Astrocyte of the cerebellum (primary cell): ENCODE measurements at regions not wholly inside any gene's neighbourhood (a gene's known extent, or its start where the extent isn't known, plus 50 kb on each side); places are given as distances from the start of the nearest gene placed in this dataset.
A peak's percentile ranks its signal among the peaks of the same experiment; 100 is the strongest.

ENCODE experiments used
- DNase-seq: peaks from one replicate; pipeline ENCODE4 v3.0.0-alpha.2; 2011; ENCODE audit warnings: low read depth
- H3K4me3 ChIP-seq: 2 replicates; pipeline ENCODE4 v1.5.1; 2011; ENCODE audit warnings: mild to moderate bottlenecking, low read depth, low read length, moderate library complexity
- in situ Hi-C: cut with HindIII; loops from 2 replicates; pipeline ENCODE4 v1.10.0; 2017; ENCODE audit warnings: low sequenced_read_pairs
- TF ChIP-seq, protein P1 (sequence below): IDR thresholded peaks from 2 replicates; pipeline ENCODE4 v1.5.1; 2012; ENCODE audit warnings: low read length, low read depth, moderate library complexity, mild to moderate bottlenecking; ENCODE audit errors: missing control alignments

DNA sequence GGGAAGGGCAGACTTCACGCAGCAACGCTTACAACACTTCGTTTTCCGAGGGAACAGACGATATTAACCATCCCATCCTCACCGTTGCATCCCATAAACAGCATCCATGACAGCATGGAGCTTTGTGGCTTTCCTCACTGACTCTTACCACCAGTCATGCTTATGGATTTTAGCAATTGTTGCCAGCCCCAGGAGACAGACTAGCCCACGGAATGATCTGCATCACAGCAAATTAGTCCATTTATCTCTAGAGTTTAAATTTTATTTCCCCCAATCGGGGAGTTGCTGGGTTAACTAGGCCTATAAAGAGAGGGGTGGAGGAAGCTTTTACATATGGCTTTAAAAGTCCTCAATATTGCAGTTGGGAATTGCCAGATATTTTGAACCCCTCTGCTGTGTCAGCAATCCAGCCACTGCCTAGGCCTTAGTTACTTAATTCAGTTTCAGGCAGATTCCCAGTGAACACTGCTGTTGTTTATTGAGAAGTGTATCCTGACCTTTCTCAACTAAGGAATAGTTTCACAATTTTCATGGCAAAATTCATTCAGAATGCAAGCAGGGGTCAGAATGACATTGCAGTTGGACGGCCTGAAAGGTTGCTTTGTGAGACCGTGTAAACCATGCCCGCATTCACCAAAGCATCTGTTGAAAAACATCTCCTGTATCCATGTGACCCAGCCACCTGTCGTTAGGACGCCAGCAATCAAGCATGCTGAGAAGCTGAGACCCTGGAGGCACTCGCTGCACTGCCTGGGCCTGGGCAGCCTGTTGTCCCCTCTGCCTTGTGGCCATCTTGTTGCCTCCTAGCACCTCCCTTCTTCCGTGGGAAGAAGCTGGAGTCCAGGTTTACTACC, 397.4 kb upstream of the TPM1 start:
- DNase-seq = no peak
- no peak overlapping the region for H3K4me3 ChIP-seq
- TF ChIP-seq, protein P1, sequence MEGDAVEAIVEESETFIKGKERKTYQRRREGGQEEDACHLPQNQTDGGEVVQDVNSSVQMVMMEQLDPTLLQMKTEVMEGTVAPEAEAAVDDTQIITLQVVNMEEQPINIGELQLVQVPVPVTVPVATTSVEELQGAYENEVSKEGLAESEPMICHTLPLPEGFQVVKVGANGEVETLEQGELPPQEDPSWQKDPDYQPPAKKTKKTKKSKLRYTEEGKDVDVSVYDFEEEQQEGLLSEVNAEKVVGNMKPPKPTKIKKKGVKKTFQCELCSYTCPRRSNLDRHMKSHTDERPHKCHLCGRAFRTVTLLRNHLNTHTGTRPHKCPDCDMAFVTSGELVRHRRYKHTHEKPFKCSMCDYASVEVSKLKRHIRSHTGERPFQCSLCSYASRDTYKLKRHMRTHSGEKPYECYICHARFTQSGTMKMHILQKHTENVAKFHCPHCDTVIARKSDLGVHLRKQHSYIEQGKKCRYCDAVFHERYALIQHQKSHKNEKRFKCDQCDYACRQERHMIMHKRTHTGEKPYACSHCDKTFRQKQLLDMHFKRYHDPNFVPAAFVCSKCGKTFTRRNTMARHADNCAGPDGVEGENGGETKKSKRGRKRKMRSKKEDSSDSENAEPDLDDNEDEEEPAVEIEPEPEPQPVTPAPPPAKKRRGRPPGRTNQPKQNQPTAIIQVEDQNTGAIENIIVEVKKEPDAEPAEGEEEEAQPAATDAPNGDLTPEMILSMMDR = no peak
- in situ Hi-C loops = no loop called here

DNA sequence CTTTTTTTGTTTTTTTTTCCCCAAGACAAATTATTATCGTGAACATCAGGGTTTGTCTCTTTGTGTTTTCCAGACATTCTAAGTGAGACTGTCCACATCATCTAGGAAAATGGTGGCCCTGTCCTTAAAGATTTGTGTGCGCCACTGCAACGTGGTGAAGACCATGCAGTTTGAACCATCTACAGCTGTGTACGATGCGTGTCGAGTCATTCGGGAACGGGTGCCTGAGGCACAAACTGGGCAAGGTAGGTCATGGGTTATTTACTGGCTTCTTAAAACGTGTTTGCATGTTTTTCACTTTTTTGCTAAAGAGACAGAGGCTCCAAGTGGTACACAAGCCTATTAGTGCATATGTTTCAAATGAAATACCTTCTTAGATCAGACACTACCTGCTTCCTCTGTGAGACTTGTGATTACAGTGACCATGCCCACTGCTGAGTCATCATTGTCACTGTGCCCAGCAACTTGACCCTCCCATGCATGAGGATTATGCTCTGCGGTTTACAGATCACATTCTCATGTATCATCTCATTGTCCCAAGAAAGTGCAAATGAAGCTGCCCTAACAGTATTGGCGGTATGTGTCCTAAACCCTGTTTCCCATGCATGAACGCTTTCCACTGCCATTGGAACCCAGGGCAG, 395.2 kb upstream of the TPM1 start:
- H3K4me3 ChIP-seq = no peak overlapping the region
- TF ChIP-seq, protein P1 = no peak
- in situ Hi-C loops = no loop called here
- DNase-seq = peak; percentile 78

DNA sequence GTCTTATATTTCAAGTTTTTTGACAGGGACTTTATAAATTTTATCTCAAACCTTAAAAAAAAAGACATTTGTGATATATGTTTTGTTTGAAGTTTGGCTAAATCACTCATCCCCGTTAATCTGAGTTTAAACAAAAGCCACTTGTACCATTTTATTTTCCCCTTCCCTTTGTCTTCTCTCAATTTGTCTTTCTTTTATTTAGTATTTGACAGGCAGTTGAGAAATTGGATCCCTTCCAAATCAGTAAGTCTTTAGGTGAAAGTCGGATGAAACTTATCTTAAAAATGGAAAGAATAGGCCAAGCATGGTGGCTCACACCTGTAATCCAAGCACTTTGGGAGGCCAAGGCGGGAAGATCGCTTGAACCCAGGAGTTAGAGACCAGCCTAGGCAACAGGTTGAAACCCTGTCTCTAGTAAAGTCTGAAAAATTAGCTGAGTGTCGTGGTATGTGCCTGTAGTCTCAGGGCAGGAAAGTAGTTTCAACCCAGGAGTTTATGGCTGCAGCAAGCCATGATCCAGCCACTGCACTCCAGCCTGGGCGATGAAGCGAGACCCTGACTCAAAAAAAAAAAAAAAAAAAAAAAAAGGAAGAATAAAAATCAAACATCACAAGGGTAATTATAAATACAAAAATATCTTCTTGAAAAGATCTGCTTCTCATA, 394.6 kb upstream of the TPM1 start:
- DNase-seq = no peak
- no peak overlapping the region for H3K4me3 ChIP-seq
- TF ChIP-seq, protein P1 = no peak
- in situ Hi-C loops = no loop called here

DNA sequence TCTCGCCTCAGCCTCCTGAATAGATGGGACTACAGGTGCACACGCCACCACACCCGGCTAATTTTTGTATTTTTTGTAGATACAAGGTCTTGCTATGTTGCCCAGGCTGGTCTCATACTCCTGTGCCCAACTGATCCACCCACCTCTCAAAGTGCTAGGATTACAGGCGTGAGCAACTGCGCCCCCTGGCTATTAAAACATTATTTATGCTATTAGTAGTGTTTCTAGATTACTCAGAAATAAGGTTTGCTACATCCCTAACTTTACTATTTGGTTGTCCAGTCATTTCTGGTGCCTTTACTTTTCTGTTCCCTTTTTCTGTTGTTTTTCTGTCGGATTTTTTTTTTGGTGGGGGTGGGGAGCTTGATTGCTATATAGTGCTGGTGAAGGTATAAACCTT, 393.6 kb upstream of the TPM1 start:
- in situ Hi-C loops = no loop called here
- TF ChIP-seq, protein P1 = no peak
- H3K4me3 ChIP-seq = no peak overlapping the region
- no peak for DNase-seq

DNA sequence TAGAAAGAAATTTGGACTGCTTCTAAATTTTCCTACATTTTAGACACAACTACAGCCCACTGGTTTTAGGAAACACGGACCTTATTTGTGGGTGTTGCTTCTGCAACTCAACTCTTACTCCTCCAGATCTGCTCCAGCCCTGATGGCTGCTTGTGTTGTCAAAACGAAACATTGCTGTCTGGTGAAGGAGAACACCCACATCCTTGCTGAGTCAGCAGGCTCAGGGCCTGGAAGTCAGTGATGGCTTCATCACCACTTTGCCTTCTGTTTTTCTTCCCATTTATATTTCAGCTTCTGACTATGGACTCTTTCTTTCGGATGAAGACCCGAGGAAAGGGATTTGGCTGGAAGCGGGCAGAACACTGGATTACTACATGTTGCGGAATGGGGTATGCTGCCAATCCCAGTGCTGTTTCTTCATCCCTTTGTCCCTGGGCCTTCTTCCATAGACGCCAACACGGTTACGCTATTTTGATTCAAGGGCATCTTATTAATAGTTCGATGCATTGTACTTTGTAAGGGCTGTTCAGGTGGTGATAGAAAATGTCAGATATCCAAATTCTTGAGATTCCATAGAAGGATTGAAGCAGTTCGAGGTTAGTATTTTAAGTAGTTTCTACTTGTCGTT, 392.6 kb upstream of the TPM1 start:
- in situ Hi-C loops = no loop called here
- TF ChIP-seq, protein P1 = no peak
- no peak for DNase-seq
- no peak overlapping the region for H3K4me3 ChIP-seq

DNA sequence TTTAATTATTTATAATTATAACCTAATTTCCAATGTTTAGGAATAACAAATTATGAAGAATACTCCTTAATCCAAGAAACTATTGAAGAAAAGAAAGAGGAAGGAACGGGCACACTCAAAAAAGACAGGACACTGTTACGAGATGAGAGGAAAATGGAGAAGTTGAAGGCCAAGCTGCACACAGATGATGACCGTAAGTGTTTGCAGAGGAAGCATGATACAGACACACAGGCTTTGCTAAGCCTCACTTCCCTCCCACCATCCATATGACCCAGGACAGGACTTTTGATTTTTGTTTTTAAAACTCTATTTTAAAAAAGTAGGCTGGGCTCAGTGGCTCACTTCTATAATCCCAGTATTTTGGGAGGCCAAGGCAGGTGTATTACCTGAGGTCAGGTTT, 389.4 kb upstream of the TPM1 start:
- TF ChIP-seq, protein P1 = no peak
- no peak for DNase-seq
- in situ Hi-C loops = no loop called here
- H3K4me3 ChIP-seq = no peak overlapping the region
